ENCODE measurements at regions not wholly inside any gene's neighbourhood (a gene's known extent, or its start where the extent isn't known, plus 50 kb on each side); places are given as distances from the start of the nearest gene placed in this dataset.
"Not testable (repeated sequence)": the region's sequence is repeated elsewhere in the genome, so short reads cannot be mapped to it uniquely, and the experiment has no call there.

- TF ChIP-seq CTCF (IDR thresholded peaks at IDR 0.05; ENCODE audit: low read depth, low read length); EZH2phosphoT487 (IDR thresholded peaks at IDR 0.05; ENCODE audit: low read depth): not testable (repeated sequence)
These were observed 1905.1 kb downstream of the FOXD4L5 start for GRCh38 chr9:63379864-63380263.

Data from OCI-LY3 (cell line).